ENCODE measurements at regions not wholly inside any gene's neighbourhood (a gene's known extent, or its start where the extent isn't known, plus 50 kb on each side); places are given as distances from the start of the nearest gene placed in this dataset.

- H3K9me3 ChIP-seq: no peaks in the 10 kb centered on the region
- ATAC-seq (no peak), FAIRE-seq (no peak), DNase-seq (no peak)
- intact Hi-C loops (cut with DNase I): no loop called here
- no peaks in the 10 kb centered on the region for H3K27me3 ChIP-seq
- no peak overlapping the region for H3K4me3 ChIP-seq
- no peak overlapping the region for H3K27ac ChIP-seq
- no peaks in the 10 kb centered on the region for H3K36me3 ChIP-seq
- no peaks in the 10 kb centered on the region for H3K4me1 ChIP-seq
- no peak for TF ChIP-seq CTCF (IDR thresholded peaks at IDR 0.05)
- 69 to 78% methylated on average over 2 of the region's 2 CpGs for WGBS, 2 donors
These were observed 73.0 kb downstream of the FAM43A start for GRCh38 chr3:194758716-194759115.

- FAIRE-seq (no peak), ATAC-seq (no peak)
- no peaks in the 10 kb centered on the region for H3K4me1 ChIP-seq
These were observed 74.9 kb downstream of the FAM43A start for GRCh38 chr3:194760494-194761137.

GRCh38 chr3:194761384-194761783, 75.7 kb downstream of the FAM43A start:
- no peak overlapping the region for H3K4me3 ChIP-seq
- no peaks in the 10 kb centered on the region for H3K9me3 ChIP-seq
- no peaks in the 10 kb centered on the region for H3K27me3 ChIP-seq
- H3K4me1 ChIP-seq: no peaks in the 10 kb centered on the region
- no peak for ATAC-seq
- intact Hi-C loops (cut with DNase I): no loop called here
- 17 to 20% methylated on average over 3 of the region's 3 CpGs for WGBS, 2 donors
- DNase-seq: no peak
- H3K36me3 ChIP-seq: no peaks in the 10 kb centered on the region
- no peak for TF ChIP-seq CTCF (IDR thresholded peaks at IDR 0.05)
- no peak overlapping the region for H3K27ac ChIP-seq
- FAIRE-seq: no peak

More at GRCh38 chr3:194760494-194761137, 74.9 kb downstream of the FAM43A start:
- intact Hi-C loops (cut with DNase I): no loop called here
- Histone ChIP-seq H3K4me3 (no peak overlapping the region), H3K9me3 (no peaks in the 10 kb centered on the region), H3K36me3 (no peaks in the 10 kb centered on the region), H3K27ac (no peak overlapping the region), H3K27me3 (no peaks in the 10 kb centered on the region)
- WGBS, 2 donors: 47 to 55% methylated on average over 9 of the region's 9 CpGs
- DNase-seq: no peak
- no peak for TF ChIP-seq CTCF (IDR thresholded peaks at IDR 0.05)

GRCh38 chr3:194766845-194767244, 81.2 kb downstream of the FAM43A start:
- 58 to 65% methylated on average over 7 of the region's 7 CpGs for WGBS, 2 donors
- TF ChIP-seq CTCF (IDR thresholded peaks at IDR 0.05): no peak
- Histone ChIP-seq H3K9me3 (no peaks in the 10 kb centered on the region), H3K4me3 (no peak overlapping the region), H3K27ac (no peak overlapping the region), H3K4me1 (peaks cover 0 to 5% (median 0%) of the 10 kb centered on the region in 3 donors), H3K27me3 (no peaks in the 10 kb centered on the region), H3K36me3 (no peaks in the 10 kb centered on the region)
- intact Hi-C loops (cut with DNase I): no loop called here
- no peak for DNase-seq
- ATAC-seq: no peak
- no peak for FAIRE-seq

GRCh38 chr3:194767446-194768207, 81.9 kb downstream of the FAM43A start:
- H3K27me3 ChIP-seq: no peaks in the 10 kb centered on the region
- no peaks in the 10 kb centered on the region for H3K36me3 ChIP-seq
- no peak for FAIRE-seq
- TF ChIP-seq CTCF (IDR thresholded peaks at IDR 0.05): no peak
- H3K9me3 ChIP-seq: no peaks in the 10 kb centered on the region
- peaks cover 0 to 5% (median 0%) of the 10 kb centered on the region in 3 donors for H3K4me1 ChIP-seq
- no peak for ATAC-seq
- H3K4me3 ChIP-seq: no peak overlapping the region
- intact Hi-C loops (cut with DNase I): no loop called here
- no peak for DNase-seq
- no peak overlapping the region for H3K27ac ChIP-seq
- WGBS, 2 donors: 78 to 87% methylated on average over 8 of the region's 8 CpGs
